Breast epithelium (tissue), 3 donors: ENCODE measurements at regions not wholly inside any gene's neighbourhood (a gene's known extent, or its start where the extent isn't known, plus 50 kb on each side); places are given as distances from the start of the nearest gene placed in this dataset.

Experiments
- CTCF ChIP-seq, 3 donors: fragments of 450-650 bp; IDR thresholded peaks; one replicate each; pipeline ENCODE4 v1.5.1; 2016 to 2017; ENCODE audit warnings: antibody characterized with exemption in 3 of 3, mild to moderate bottlenecking in 3 of 3, moderate library complexity in 3 of 3
- POLR2A ChIP-seq: fragments of 450-650 bp; IDR thresholded peaks from one replicate; pipeline ENCODE4 v1.6.1; 2016; ENCODE audit warnings: antibody characterized with exemption, mild to moderate bottlenecking, moderate library complexity
- POLR2AphosphoS5 ChIP-seq, 3 donors: sonication (generic); formaldehyde crosslinking; IDR thresholded peaks; one replicate each; pipeline ENCODE4 v1.6.1; 2017; ENCODE audit warnings: antibody characterized with exemption in 3 of 3

GRCh38 chr1:36667256-36667655, 184.5 kb upstream of the CSF3R start:
- TF ChIP-seq POLR2A (no peak), POLR2AphosphoS5 (IDR thresholded peaks at IDR 0.05) (no peak), CTCF (IDR thresholded peaks at IDR 0.05) (no peak)
